Effector memory CD4-positive, alpha-beta T cell (primary cell): ENCODE measurements at regions not wholly inside any gene's neighbourhood (a gene's known extent, or its start where the extent isn't known, plus 50 kb on each side); places are given as distances from the start of the nearest gene placed in this dataset.

Experiments used
- DNase-seq, 3 donors: peaks; one replicate each; pipeline ENCODE4 v3.0.0-alpha.2; 2020
- H3K27ac ChIP-seq: 2 replicates; pipeline ENCODE4 v1.7.0; 2013; ENCODE audit warnings: mild to moderate bottlenecking, low read length, moderate library complexity; ENCODE audit not compliant: insufficient read depth, poor library complexity, severe bottlenecking
- H3K27me3 ChIP-seq: replicated peaks from 2 replicates; pipeline ENCODE4 v1.7.0; 2013; ENCODE audit warnings: mild to moderate bottlenecking, low read length; ENCODE audit not compliant: insufficient read depth, control insufficient read depth, poor library complexity, severe bottlenecking
- H3K36me3 ChIP-seq: 2 replicates; pipeline ENCODE4 v1.7.0; 2013; ENCODE audit warnings: mild to moderate bottlenecking, low read length, moderate library complexity; ENCODE audit not compliant: control insufficient read depth, insufficient read depth
- H3K4me1 ChIP-seq: 2 replicates; pipeline ENCODE4 v1.7.0; 2013; ENCODE audit warnings: low read length, mild to moderate bottlenecking; ENCODE audit not compliant: control insufficient read depth, insufficient read depth, poor library complexity, severe bottlenecking
- H3K4me3 ChIP-seq: 2 replicates; pipeline ENCODE4 v1.7.0; 2013; ENCODE audit warnings: low read length, low read depth, mild to moderate bottlenecking; ENCODE audit not compliant: insufficient read depth, poor library complexity, severe bottlenecking
- H3K9me3 ChIP-seq: 2 replicates; pipeline ENCODE4 v1.7.0; 2013; ENCODE audit warnings: mild to moderate bottlenecking, low read length, moderate library complexity; ENCODE audit not compliant: control insufficient read depth

DNA sequence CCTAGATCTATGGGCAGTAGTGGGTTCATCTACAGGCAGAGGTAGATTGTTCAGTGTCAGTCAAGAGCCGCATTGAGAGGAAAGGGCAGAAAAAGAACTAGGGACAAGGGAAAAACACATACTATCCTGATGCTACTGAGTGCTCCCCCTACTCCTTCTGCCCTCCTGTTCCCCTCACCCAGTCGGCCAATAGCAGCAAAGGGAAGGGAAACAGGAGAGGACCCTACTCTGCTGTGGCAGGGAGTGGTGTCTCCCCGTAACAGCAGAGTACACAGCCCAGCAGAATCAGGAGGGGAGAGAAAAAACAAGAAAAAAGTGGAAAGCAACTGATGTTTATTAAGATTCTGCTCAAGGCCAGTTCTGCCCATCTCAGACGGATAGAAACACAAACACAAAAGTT, 136.1 kb upstream of the CCDC150 start:
- DNase-seq = no peak
- Histone ChIP-seq H3K36me3 (no peaks in the 10 kb centered on the region), H3K4me3 (no peak overlapping the region), H3K27me3 (no peaks in the 10 kb centered on the region), H3K9me3 (no peaks in the 10 kb centered on the region), H3K4me1 (no peaks in the 10 kb centered on the region), H3K27ac (no peak overlapping the region)

DNA sequence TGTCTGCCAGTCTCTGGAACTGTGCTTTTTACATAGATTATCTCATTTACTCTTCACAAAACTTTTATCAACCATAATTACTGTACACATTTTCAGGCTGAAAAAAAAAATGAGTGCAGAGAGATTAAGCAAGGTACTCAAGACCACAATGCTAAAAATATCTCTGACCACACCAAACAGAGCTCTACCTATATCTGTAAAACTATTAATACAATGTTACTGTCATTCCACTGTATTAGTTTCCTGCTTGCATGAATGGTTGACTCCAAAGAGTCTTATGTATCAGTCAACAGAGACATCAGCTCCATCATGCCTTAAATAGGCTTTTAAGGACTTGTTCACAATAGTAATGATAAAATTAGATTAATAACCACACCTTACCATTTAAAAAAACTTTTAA, 134.7 kb upstream of the CCDC150 start:
- no peak overlapping the region for H3K4me3 ChIP-seq
- no peaks in the 10 kb centered on the region for H3K9me3 ChIP-seq
- H3K27ac ChIP-seq = no peak overlapping the region
- DNase-seq = no peak
- H3K36me3 ChIP-seq = no peaks in the 10 kb centered on the region
- H3K27me3 ChIP-seq = no peaks in the 10 kb centered on the region
- H3K4me1 ChIP-seq = no peaks in the 10 kb centered on the region

DNA sequence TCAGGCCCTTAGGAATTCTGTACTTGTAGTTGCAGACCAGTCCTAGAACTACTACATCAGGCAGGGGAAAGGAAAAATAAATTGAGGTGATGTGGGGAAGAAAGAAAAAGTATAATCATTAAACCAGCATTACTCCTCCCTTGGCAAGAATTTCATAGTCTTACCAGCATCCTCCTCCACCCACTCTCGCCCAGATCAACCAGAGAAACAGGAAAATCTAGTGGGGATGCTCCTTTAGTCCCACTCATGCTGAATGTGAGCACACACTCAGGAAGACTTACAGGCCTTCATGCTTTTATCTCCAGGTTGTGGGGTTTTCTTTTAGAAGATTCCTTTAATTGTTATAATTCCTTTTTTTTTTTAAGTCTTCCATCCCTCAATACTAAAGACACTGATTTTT, 129.3 kb upstream of the CCDC150 start:
- H3K36me3 ChIP-seq = no peaks in the 10 kb centered on the region
- no peaks in the 10 kb centered on the region for H3K9me3 ChIP-seq
- no peaks in the 10 kb centered on the region for H3K27me3 ChIP-seq
- no peaks in the 10 kb centered on the region for H3K4me1 ChIP-seq
- no peak overlapping the region for H3K27ac ChIP-seq
- no peak for DNase-seq
- H3K4me3 ChIP-seq = no peak overlapping the region

DNA sequence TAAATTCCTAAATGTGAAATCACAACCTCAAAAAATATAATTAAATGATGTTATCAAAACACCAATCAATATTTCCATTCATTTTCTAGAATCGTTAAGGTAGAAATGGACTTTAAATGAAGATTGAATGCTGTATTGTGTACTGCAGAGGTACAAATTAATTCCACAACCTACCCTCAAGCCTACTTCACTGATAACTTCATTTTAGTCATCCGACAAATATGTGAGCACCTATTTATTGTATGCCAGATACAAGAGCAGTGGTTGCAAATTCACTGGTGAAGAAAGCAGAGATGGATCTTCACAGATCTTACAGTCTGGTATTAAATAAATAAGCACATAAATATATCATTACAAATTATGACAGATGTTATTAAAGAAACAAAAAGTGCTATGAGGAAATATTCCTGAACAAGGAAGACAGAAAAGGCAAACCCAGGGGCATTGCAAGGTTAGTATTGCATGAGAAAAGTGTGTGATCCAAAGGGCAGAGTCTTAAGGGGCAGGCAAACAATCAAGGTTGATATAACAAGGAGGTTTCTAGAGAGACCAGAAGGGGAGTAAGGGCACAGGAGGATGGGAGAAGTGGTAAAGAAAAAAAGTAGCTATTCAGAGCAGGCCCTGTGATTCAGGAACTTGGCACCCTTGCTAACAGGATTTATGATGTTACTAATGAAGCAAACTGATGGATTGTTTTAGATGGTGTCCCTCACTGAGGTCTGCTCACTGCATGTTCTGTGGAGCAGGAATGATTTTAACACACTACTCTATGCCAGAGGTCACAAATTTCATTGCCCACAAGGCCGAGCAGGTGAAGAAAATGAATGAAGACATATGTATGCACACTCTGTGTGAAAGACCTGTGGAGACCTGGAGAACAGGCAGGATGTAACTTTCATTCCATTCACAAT, 128.0 kb upstream of the CCDC150 start:
- no peaks in the 10 kb centered on the region for H3K9me3 ChIP-seq
- no peaks in the 10 kb centered on the region for H3K36me3 ChIP-seq
- H3K27me3 ChIP-seq = no peaks in the 10 kb centered on the region
- H3K4me3 ChIP-seq = no peak overlapping the region
- no peaks in the 10 kb centered on the region for H3K4me1 ChIP-seq
- no peak for DNase-seq
- H3K27ac ChIP-seq = no peak overlapping the region

DNA sequence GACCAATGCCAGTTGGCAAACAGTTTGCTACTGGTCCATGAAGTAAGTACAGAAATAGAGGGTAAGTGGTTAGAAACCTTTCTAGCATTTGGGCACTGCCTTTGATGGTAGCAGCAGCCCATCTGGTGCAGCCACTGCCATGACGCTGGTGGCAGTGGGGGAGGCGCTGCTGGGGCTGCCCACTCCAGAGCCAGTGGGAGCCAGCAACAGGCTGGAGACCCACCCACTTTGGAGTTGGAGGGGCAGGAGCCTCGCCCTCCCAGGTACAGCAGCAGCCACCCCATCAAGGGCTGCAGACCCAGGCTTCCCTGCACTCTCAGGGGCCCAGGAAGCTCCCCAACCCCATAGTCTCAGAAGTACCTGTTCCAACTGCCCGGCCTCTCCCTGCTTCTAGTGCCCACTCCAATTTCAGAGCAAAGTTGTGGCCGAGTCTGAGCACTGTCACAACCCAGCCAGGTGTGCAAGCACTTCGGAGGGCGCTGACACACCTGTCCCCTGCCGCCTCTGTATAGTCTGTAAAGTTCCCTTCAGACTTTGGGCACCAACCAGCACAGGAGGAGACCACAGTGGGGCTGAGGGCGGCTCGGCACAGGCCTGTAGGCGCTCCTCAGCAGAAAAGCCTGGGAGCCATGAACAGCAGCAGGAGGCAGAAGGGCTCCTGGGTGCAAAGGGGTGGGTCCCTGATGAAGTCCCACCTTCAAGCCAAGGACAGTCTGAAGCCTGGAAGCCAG, 125.6 kb upstream of the CCDC150 start:
- no peaks in the 10 kb centered on the region for H3K36me3 ChIP-seq
- H3K27me3 ChIP-seq = no peaks in the 10 kb centered on the region
- H3K27ac ChIP-seq = no peak overlapping the region
- no peaks in the 10 kb centered on the region for H3K9me3 ChIP-seq
- H3K4me1 ChIP-seq = no peaks in the 10 kb centered on the region
- DNase-seq = no peak
- H3K4me3 ChIP-seq = no peak overlapping the region

DNA sequence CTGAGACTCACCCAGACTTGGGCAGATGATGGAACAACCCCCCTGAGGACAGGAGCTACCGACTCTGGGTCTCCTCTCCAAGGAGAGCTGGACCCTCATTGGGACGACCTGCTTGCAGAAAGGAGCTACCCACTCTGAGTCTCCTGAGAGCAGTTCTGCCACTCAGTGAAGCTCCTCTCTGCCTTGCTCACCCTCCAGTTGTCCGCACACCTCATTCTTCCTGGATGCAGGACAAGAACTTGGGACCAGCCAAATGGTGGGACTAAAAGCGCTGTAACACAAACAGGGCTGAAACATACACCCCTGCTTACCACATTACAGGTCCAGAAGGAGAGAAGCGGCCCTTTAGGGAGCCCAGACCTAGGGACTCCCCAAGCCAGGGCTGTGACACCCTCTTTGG, 124.9 kb upstream of the CCDC150 start:
- no peaks in the 10 kb centered on the region for H3K27me3 ChIP-seq
- H3K9me3 ChIP-seq = no peaks in the 10 kb centered on the region
- H3K4me3 ChIP-seq = no peak overlapping the region
- DNase-seq = no peak
- no peaks in the 10 kb centered on the region for H3K4me1 ChIP-seq
- no peaks in the 10 kb centered on the region for H3K36me3 ChIP-seq
- no peak overlapping the region for H3K27ac ChIP-seq

DNA sequence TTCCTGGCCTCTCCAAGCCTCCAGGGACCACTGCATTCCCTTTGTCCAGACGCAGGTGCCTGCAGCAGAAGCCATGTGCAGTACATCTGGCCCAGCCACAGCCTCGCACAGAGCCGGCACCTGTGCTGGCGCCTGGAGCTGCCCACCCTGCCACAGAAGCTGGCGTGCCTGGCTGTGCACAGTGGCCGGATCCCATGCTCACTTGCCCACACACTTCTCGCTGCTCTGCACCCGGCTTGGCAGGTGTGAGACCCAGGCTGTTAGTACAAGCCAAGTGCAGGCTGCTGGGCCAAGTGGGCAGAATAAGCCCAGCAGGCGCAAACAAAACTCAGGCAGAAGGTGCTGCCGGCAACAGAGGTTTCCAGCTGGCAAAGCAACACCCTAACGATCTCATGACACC, 124.5 kb upstream of the CCDC150 start:
- no peak overlapping the region for H3K4me3 ChIP-seq

DNA sequence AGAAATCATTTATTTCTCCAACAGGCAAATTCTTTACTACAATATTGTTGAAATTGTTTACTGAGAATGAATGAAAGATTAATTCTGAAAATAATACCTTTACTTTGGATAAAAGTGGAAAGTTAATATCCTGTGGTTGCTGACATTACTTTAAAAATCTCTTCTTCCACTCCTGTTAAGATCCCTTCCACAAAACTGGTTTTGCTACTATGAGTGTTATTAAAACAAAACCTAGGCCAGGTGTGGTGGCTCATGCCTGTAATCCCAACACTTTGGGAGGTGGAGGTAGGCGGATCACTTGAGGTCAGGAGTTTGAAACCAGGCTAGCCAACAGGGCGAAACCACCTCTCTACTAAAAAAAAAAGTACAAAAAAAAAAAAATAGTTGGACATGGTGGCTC, 123.9 kb upstream of the CCDC150 start:
- Histone ChIP-seq H3K4me3 (no peak overlapping the region), H3K27ac (no peak overlapping the region), H3K36me3 (no peaks in the 10 kb centered on the region), H3K4me1 (no peaks in the 10 kb centered on the region), H3K9me3 (no peaks in the 10 kb centered on the region), H3K27me3 (no peaks in the 10 kb centered on the region)
- no peak for DNase-seq

More for the DNA sequence above, 124.5 kb upstream of the CCDC150 start:
- Histone ChIP-seq H3K9me3 (no peaks in the 10 kb centered on the region), H3K27me3 (no peaks in the 10 kb centered on the region), H3K4me1 (no peaks in the 10 kb centered on the region), H3K27ac (no peak overlapping the region), H3K36me3 (no peaks in the 10 kb centered on the region)
- no peak for DNase-seq

DNA sequence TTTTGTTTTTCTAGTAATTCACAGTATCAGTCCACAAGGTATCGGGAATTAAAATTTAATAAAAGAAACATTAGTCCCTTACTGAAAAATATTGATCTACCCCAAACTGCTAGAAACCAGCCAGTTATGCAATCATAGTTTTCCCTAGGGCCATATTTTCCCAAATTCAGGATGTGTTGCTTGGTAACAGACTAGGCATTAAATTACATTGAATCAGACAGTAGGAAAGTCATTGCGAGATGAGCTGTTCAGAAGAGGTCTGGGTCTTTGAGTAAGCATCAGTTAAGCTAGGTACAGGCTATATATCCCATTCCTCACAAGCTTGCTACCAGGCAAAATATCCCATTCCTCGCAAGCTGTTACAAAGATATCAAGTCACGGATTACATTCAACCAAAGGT, 123.0 kb upstream of the CCDC150 start:
- no peak for DNase-seq

DNA sequence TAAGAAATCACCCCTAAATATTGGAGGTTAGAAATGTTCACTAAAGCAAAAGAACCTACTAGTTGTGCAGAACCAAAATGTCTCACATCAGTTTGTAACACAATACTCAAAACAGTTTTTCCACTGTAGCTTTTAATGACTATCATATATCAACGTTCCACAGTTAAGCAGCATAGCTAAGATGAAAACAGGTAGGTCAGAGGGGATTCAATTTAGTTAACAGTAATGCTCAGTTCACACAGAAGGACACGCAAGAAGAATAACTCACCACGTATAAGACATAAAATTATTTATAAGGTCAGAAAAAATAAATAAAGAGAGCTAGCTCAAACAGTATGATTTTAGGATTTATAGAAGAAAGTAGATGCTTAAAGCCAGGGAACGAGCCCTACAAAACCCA, 118.9 kb upstream of the CCDC150 start:
- DNase-seq = no peak
- Histone ChIP-seq H3K36me3 (no peaks in the 10 kb centered on the region), H3K27ac (no peak overlapping the region), H3K9me3 (no peaks in the 10 kb centered on the region), H3K4me1 (no peaks in the 10 kb centered on the region), H3K4me3 (no peak overlapping the region), H3K27me3 (no peaks in the 10 kb centered on the region)

More for the DNA sequence above, 123.0 kb upstream of the CCDC150 start:
- no peak overlapping the region for H3K27ac ChIP-seq
- no peaks in the 10 kb centered on the region for H3K9me3 ChIP-seq
- no peaks in the 10 kb centered on the region for H3K4me1 ChIP-seq
- H3K36me3 ChIP-seq = no peaks in the 10 kb centered on the region
- H3K27me3 ChIP-seq = no peaks in the 10 kb centered on the region
- H3K4me3 ChIP-seq = no peak overlapping the region
